Keratinocyte (primary cell): ENCODE measurements at regions not wholly inside any gene's neighbourhood (a gene's known extent, or its start where the extent isn't known, plus 50 kb on each side); places are given as distances from the start of the nearest gene placed in this dataset.

Experiments
- DNase-seq: peaks from one replicate; pipeline ENCODE4 v3.0.0-alpha.2; 2011; ENCODE audit warnings: low read depth, missing footprints, low spot score
- FAIRE-seq: peaks from 2 replicates; lab custom pipeline; 2011; peaks lifted over from hg19 to GRCh38; lab: Jason Lieb, UNC
- H2AFZ ChIP-seq: 2 replicates; pipeline ENCODE4 v1.6.0; 2012; ENCODE audit warnings: low read length, control low read depth, inconsistent platforms; ENCODE audit not compliant: control insufficient read depth
- H3K27ac ChIP-seq: 2 replicates; pipeline ENCODE4 v1.5.1; 2011; ENCODE audit warnings: low read length; ENCODE audit not compliant: control insufficient read depth, insufficient read depth
- H3K27me3 ChIP-seq: 3 replicates; pipeline ENCODE4 v1.6.0; 2011; ENCODE audit warnings: low read length; ENCODE audit not compliant: control insufficient read depth, insufficient read depth; ENCODE audit errors: extremely low read depth
- H3K36me3 ChIP-seq, 2 experiments: 2 replicates in 1 of 2; 3 replicates in 1 of 2; pipeline ENCODE4 v1.5.1; 2011; ENCODE audit warnings: low read length in 2 of 2, mild to moderate bottlenecking in 1 of 2; ENCODE audit not compliant: control insufficient read depth in 2 of 2, insufficient read depth in 2 of 2; ENCODE audit errors: extremely low read depth in 1 of 2
- H3K4me1 ChIP-seq: 3 replicates; pipeline ENCODE4 v1.5.1; 2011; ENCODE audit warnings: low read length; ENCODE audit not compliant: control insufficient read depth, insufficient read depth; ENCODE audit errors: extremely low read depth
- H3K4me2 ChIP-seq: 3 replicates; pipeline ENCODE4 v1.6.0; 2011; ENCODE audit warnings: low read depth, low read length; ENCODE audit not compliant: control insufficient read depth, insufficient read depth; ENCODE audit errors: extremely low read depth
- H3K4me3 ChIP-seq, 3 experiments: fragments of 200-600 bp in 1 of 3; sonication (generic) in 1 of 3; 2 replicates in 2 of 3; 3 replicates in 1 of 3; pipeline ENCODE4 v1.5.1; 2011 to 2016; ENCODE audit warnings: low read length in 3 of 3, mild to moderate bottlenecking in 3 of 3, control low read depth in 2 of 3, inconsistent platforms in 1 of 3, low read depth in 1 of 3, mixed read lengths in 1 of 3, mixed run types in 1 of 3, moderate library complexity in 1 of 3; ENCODE audit not compliant: control insufficient read depth in 2 of 3, insufficient read depth in 2 of 3; ENCODE audit errors: extremely low read depth in 1 of 3
- H3K79me2 ChIP-seq: 2 replicates; pipeline ENCODE4 v1.6.0; 2012; ENCODE audit warnings: low read length; ENCODE audit not compliant: control insufficient read depth, insufficient read depth
- H3K9ac ChIP-seq: 3 replicates; pipeline ENCODE4 v1.6.0; 2011; ENCODE audit warnings: low read length; ENCODE audit not compliant: control insufficient read depth, insufficient read depth; ENCODE audit errors: extremely low read depth
- H3K9me1 ChIP-seq: 3 replicates; pipeline ENCODE4 v1.6.0; 2011; ENCODE audit warnings: low read length; ENCODE audit not compliant: control insufficient read depth, insufficient read depth; ENCODE audit errors: extremely low read depth
- H3K9me3 ChIP-seq: 2 replicates; pipeline ENCODE4 v1.5.1; 2012; ENCODE audit warnings: low read depth, low read length; ENCODE audit not compliant: control insufficient read depth
- H4K20me1 ChIP-seq: 3 replicates; pipeline ENCODE4 v1.6.0; 2011; ENCODE audit warnings: low read length; ENCODE audit not compliant: control insufficient read depth, insufficient read depth; ENCODE audit errors: extremely low read depth
- EZH2 ChIP-seq: IDR thresholded peaks from one replicate; pipeline ENCODE4 v1.6.1; 2012; ENCODE audit warnings: inconsistent platforms, mild to moderate bottlenecking, low read length, moderate library complexity
- dilution Hi-C: fragments of 300-500 bp; cut with MboI; formaldehyde crosslinking; loops from one replicate; pipeline ENCODE4 v1.7.0; 2020; ENCODE audit warnings: low sequenced_read_pairs; ENCODE audit not compliant: extremely low pct_ligation_motif_present
- TF ChIP-seq, protein P1 (sequence below), 3 experiments: IDR thresholded peaks in 1 of 3; conservative IDR thresholded peaks in 1 of 3; optimal IDR thresholded peaks in 1 of 3; 2 replicates in 2 of 3; 3 replicates in 1 of 3; pipeline versions ENCODE3 to v1.5.1; 2011; ENCODE audit warnings: low read length in 3 of 3, mild to moderate bottlenecking in 3 of 3, moderate library complexity in 2 of 3, control low read depth in 1 of 3, inconsistent platforms in 1 of 3; ENCODE audit not compliant: insufficient read depth in 2 of 3; ENCODE audit errors: extremely low read depth in 1 of 3

DNA sequence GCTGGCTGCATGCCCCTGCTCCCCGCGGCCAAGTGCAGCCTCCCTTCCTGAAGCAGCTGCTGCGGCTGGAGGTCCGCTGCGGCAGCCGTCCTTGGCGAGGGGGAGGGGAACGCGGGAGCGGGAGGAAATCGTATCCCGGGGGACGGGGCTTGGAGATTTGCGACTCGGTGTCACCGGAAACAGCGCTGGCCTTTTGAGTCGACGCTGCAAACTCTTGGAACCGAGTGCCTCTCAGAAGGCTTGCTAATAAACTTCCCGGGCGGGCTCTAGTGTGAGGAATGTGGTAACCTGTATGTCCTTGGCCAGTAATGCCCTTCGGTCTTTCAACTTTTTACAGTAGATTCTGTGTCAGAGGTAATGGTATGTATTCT is 82.7 kb downstream of the PTPDC1 start:
- Histone ChIP-seq H3K27me3 (no peaks in the 10 kb centered on the region), H3K36me3 (peaks cover 2 to 5% of the 10 kb centered on the region in 2 experiments), H2AFZ (no peak overlapping the region), H4K20me1 (peaks cover 22% of the 10 kb centered on the region), H3K4me2 (peak overlapping the region; percentile 79), H3K9me1 (no peaks in the 10 kb centered on the region), H3K9me3 (no peaks in the 10 kb centered on the region), H3K4me3 (peak overlapping the region; percentile 73 to 96 (median 96)), H3K9ac (peak overlapping the region; percentile 87), H3K79me2 (peaks cover 52% of the 10 kb centered on the region), H3K4me1 (peaks cover 21% of the 10 kb centered on the region), H3K27ac (peak overlapping the region; percentile 85)
- TF ChIP-seq, protein P1, sequence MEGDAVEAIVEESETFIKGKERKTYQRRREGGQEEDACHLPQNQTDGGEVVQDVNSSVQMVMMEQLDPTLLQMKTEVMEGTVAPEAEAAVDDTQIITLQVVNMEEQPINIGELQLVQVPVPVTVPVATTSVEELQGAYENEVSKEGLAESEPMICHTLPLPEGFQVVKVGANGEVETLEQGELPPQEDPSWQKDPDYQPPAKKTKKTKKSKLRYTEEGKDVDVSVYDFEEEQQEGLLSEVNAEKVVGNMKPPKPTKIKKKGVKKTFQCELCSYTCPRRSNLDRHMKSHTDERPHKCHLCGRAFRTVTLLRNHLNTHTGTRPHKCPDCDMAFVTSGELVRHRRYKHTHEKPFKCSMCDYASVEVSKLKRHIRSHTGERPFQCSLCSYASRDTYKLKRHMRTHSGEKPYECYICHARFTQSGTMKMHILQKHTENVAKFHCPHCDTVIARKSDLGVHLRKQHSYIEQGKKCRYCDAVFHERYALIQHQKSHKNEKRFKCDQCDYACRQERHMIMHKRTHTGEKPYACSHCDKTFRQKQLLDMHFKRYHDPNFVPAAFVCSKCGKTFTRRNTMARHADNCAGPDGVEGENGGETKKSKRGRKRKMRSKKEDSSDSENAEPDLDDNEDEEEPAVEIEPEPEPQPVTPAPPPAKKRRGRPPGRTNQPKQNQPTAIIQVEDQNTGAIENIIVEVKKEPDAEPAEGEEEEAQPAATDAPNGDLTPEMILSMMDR (optimal IDR thresholded peaks at IDR 0.05 in 1 of 3, IDR thresholded peaks at IDR 0.05 in 1 of 3, conservative IDR thresholded peaks at IDR 0.05 in 1 of 3; ENCODE audit: extremely low read depth in 1 of 3, insufficient read depth in 2 of 3, low read length in 3 of 3) = no peak
- TF ChIP-seq EZH2 = no peak
- FAIRE-seq (no peak), DNase-seq (no peak)
- dilution Hi-C loops = no loop called here

DNA sequence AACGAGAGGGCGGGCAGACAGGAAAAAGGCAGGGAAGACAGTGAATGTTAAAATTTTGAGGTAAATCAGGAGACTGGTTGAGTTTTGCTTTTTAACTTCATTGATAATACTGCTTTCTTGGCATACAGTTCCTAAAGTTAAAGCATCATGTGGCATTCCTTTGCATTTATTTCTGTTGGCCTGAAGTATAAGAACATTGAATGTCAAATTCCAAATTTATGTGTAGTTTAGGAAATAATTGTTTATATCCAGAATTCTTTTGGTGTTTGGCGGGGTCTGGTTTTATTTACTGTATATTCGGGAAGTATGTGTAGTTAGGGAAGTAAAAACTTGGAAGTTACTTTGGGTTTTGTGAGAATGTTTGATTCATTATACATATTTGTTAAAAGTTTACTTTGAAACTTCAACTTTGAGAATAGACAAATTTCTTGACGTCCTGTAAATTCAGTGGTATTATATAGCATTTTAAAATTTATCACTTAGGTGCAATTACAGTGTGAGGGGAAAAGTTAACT is 83.2 kb downstream of the PTPDC1 start:
- Histone ChIP-seq H3K36me3 (peaks cover 2 to 5% of the 10 kb centered on the region in 2 experiments), H3K4me3 (peak overlapping the region; percentile 73 to 96 (median 96)), H3K27ac (peak overlapping the region; percentile 85), H2AFZ (no peak overlapping the region), H4K20me1 (peaks cover 27% of the 10 kb centered on the region), H3K9me3 (no peaks in the 10 kb centered on the region), H3K79me2 (peaks cover 56% of the 10 kb centered on the region), H3K27me3 (no peaks in the 10 kb centered on the region), H3K9ac (peak overlapping the region; percentile 87), H3K4me2 (peak overlapping the region; percentile 79), H3K9me1 (no peaks in the 10 kb centered on the region), H3K4me1 (peaks cover 21% of the 10 kb centered on the region)
- FAIRE-seq (no peak), DNase-seq (no peak)
- TF ChIP-seq EZH2 = no peak
- TF ChIP-seq, protein P1 (optimal IDR thresholded peaks at IDR 0.05 in 1 of 3, IDR thresholded peaks at IDR 0.05 in 1 of 3, conservative IDR thresholded peaks at IDR 0.05 in 1 of 3; ENCODE audit: extremely low read depth in 1 of 3, insufficient read depth in 2 of 3, low read length in 3 of 3) = no peak
- dilution Hi-C loops = no loop called here
